ENCODE measurements at regions not wholly inside any gene's neighbourhood (a gene's known extent, or its start where the extent isn't known, plus 50 kb on each side); places are given as distances from the start of the nearest gene placed in this dataset.

DNA sequence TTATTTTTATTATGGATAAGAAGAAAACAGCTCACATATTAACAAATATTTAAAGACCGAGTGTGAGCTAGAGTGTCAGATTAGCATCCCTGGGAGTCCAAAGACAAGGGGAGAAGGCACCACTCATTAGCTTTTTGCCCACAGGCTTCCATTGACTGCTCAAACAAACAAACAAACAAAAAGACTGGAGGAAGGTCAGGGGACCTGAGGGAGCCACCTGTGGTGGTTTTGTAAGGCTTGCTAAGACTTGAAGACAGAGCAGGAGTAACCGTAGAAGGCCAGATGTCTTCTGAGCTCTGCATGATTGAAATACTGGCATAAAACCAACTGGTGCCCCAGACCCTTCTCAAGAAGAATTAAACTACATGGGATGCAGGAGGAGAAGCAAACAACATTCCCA, 395.2 kb upstream of the CNTN5 start (continued):
- TF ChIP-seq HEYL (CRISPR knock-in tag; IDR thresholded peaks at IDR 0.05) (no peak), RFX5 (IDR thresholded peaks at IDR 0.05) (no peak)

DNA sequence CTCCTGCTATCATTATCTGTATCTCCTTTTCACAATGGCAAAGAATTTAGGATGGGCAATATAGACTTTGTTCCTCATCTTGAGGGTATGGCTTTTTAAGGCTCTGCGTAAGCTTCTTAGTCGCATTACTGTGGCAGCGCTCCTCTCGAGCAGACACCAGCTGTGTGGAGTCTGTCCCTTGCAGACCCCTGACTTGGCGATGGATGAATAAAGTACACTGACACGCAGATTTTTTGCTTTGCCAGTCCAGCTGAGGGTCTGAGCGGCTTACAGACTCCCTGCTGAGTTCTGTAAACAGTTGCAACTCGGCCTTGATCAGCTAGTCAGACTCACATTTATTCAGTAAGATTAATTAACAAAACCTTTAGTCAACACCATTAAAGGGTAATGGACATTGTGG, 390.0 kb upstream of the CNTN5 start:
- WGBS (ENCODE audit: missing lambda C conversion rate) = 33% methylated on average over 7 of the region's 8 CpGs
- DNase-seq (ENCODE audit: low read depth in 1 of 2, low spot score in 1 of 2) (no peak), ATAC-seq (no peak), FAIRE-seq (no peak)
- TF ChIP-seq ZNF302 (CRISPR knock-in tag; IDR thresholded peaks at IDR 0.05) (no peak), TFCP2L1 (CRISPR knock-in tag; IDR thresholded peaks at IDR 0.05) (no peak), RARB (CRISPR knock-in tag; IDR thresholded peaks at IDR 0.05) (no peak), POLR2A (IDR thresholded peaks at IDR 0.05; ENCODE audit: low read length) (no peak)
- Histone ChIP-seq H3K27ac (no peak overlapping the region), H3K4me1 (no peaks in the 10 kb centered on the region), H3K4me3 (no peak overlapping the region), H3K4me2 (no peak overlapping the region), H3K9me3 (no peaks in the 10 kb centered on the region)
- ChIA-PET POLR2A (no interaction called here), CTCF (interaction anchor here (0.7 kb wide), 1 partner anchor 13 kb away, joined by 3 read pairs; no protein-coding TSS in a partner anchor)

DNA sequence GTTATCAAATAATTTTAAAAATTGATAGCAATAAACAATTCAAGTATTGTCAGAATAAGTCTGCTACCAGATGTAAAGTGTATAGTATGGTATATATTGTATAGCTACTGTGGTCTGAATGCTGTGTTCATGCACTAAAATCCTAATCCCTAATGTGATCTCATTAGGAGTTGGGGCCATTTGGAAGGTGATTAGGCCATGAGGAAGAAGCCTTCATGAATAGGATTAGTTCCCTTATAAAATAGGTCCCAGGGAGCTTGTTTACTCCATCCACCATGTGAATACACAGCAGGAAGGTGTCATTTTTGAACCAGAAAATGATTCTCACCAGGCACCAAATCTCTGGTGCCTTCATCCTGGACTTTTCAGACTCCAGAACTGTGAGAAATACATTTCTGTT, 363.0 kb upstream of the CNTN5 start:
- Histone ChIP-seq H3K4me3 (no peak overlapping the region), H3K9me3 (no peaks in the 10 kb centered on the region), H3K4me1 (no peaks in the 10 kb centered on the region), H3K4me2 (no peak overlapping the region), H3K27ac (no peak overlapping the region)
- TF ChIP-seq, protein P1, sequence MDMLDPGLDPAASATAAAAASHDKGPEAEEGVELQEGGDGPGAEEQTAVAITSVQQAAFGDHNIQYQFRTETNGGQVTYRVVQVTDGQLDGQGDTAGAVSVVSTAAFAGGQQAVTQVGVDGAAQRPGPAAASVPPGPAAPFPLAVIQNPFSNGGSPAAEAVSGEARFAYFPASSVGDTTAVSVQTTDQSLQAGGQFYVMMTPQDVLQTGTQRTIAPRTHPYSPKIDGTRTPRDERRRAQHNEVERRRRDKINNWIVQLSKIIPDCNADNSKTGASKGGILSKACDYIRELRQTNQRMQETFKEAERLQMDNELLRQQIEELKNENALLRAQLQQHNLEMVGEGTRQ (IDR thresholded peaks at IDR 0.05) = no peak
- TF ChIP-seq ZNF302 (CRISPR knock-in tag; IDR thresholded peaks at IDR 0.05) (no peak), GATA3 (IDR thresholded peaks at IDR 0.05; ENCODE audit: borderline replicate concordance) (no peak), EHF (CRISPR knock-in tag; IDR thresholded peaks at IDR 0.05) (no peak)
- TF ChIP-seq, protein P2, sequence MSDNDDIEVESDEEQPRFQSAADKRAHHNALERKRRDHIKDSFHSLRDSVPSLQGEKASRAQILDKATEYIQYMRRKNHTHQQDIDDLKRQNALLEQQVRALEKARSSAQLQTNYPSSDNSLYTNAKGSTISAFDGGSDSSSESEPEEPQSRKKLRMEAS (IDR thresholded peaks at IDR 0.05) = no peak
- TF ChIP-seq, protein P3, sequence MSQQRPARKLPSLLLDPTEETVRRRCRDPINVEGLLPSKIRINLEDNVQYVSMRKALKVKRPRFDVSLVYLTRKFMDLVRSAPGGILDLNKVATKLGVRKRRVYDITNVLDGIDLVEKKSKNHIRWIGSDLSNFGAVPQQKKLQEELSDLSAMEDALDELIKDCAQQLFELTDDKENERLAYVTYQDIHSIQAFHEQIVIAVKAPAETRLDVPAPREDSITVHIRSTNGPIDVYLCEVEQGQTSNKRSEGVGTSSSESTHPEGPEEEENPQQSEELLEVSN (IDR thresholded peaks at IDR 0.05; ENCODE audit: borderline replicate concordance, low read depth) = no peak
- DNase-seq (ENCODE audit: low read depth in 1 of 2, low spot score in 1 of 2) (no peak), ATAC-seq (no peak), FAIRE-seq (no peak)
- ChIA-PET POLR2A (no interaction called here), CTCF (no interaction called here)

DNA sequence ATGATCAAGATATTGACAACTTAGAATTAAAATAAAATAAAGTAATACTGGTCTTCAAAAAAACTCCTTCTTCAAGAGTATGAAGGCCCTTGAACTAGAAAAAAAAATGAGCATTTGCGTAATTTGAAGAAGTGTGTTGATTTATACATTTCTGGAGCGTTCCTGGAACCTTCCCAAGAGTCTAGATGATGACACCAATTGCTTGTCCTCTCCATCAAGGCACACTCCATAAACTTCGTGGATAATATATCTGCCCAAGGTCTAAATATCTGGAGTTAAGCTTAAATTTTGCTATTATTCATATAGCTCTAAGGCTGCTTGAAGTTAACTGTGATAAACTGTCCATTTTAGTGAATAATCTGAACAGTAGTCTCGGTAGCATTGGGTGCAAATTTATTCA, 361.3 kb upstream of the CNTN5 start:
- ATAC-seq (no peak), FAIRE-seq (no peak), DNase-seq (ENCODE audit: low read depth in 1 of 2, low spot score in 1 of 2) (no peak)
- no peak for TF ChIP-seq HEYL (CRISPR knock-in tag; IDR thresholded peaks at IDR 0.05)
- TF ChIP-seq TP53 (CRISPR knock-in tag; IDR thresholded peaks at IDR 0.05) = no peak
- TF ChIP-seq FOSL2 (IDR thresholded peaks at IDR 0.05) = no peak
- no peak for TF ChIP-seq FOSL2 (CRISPR knock-in tag; IDR thresholded peaks at IDR 0.05)
- TF ChIP-seq MAZ (IDR thresholded peaks at IDR 0.05; ENCODE audit: borderline replicate concordance, low read depth, low read length) = no peak
- no peak for TF ChIP-seq CHD4 (IDR thresholded peaks at IDR 0.05; ENCODE audit: borderline replicate concordance)
- TF ChIP-seq, protein P4, sequence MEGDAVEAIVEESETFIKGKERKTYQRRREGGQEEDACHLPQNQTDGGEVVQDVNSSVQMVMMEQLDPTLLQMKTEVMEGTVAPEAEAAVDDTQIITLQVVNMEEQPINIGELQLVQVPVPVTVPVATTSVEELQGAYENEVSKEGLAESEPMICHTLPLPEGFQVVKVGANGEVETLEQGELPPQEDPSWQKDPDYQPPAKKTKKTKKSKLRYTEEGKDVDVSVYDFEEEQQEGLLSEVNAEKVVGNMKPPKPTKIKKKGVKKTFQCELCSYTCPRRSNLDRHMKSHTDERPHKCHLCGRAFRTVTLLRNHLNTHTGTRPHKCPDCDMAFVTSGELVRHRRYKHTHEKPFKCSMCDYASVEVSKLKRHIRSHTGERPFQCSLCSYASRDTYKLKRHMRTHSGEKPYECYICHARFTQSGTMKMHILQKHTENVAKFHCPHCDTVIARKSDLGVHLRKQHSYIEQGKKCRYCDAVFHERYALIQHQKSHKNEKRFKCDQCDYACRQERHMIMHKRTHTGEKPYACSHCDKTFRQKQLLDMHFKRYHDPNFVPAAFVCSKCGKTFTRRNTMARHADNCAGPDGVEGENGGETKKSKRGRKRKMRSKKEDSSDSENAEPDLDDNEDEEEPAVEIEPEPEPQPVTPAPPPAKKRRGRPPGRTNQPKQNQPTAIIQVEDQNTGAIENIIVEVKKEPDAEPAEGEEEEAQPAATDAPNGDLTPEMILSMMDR (IDR thresholded peaks at IDR 0.05) = no peak
- TF ChIP-seq MYC (IDR thresholded peaks at IDR 0.05; ENCODE audit: borderline replicate concordance, low read length) = no peak
- TF ChIP-seq, protein P2 (IDR thresholded peaks at IDR 0.05) = no peak
- no peak for TF ChIP-seq RCOR1 (IDR thresholded peaks at IDR 0.05; ENCODE audit: low read depth, low read length)
- TF ChIP-seq NFE2L2 (conservative IDR thresholded peaks at IDR 0.05; ENCODE audit: low read length) = no peak
- TF ChIP-seq CBX8 (IDR thresholded peaks at IDR 0.05) = no peak
- no peak for TF ChIP-seq HOXA7 (CRISPR knock-in tag; IDR thresholded peaks at IDR 0.05)
- 3% methylated on average over 4 of the region's 4 CpGs for WGBS (ENCODE audit: missing lambda C conversion rate)
- Histone ChIP-seq H3K4me3 (no peak overlapping the region), H3K9me3 (no peaks in the 10 kb centered on the region), H3K4me2 (no peak overlapping the region), H3K27ac (no peak overlapping the region), H3K4me1 (no peaks in the 10 kb centered on the region)
- POLR2A ChIA-PET = no interaction called here
- CTCF ChIA-PET = no interaction called here

Data from A549 (cell line).